HG03060 (cell line): ENCODE measurements at regions not wholly inside any gene's neighbourhood (a gene's known extent, or its start where the extent isn't known, plus 50 kb on each side); places are given as distances from the start of the nearest gene placed in this dataset.
"Not testable (repeated sequence)": the region's sequence is repeated elsewhere in the genome, so short reads cannot be mapped to it uniquely, and the experiment has no call there.

Experiments
- ATAC-seq: cut with Tn5 transposase; IDR thresholded peaks from one replicate; pipeline ENCODE4 v1.9.1; 2021; ENCODE audit warnings: low read depth, moderate number of reproducible peaks; ENCODE audit not compliant: unreplicated experiment

DNA sequence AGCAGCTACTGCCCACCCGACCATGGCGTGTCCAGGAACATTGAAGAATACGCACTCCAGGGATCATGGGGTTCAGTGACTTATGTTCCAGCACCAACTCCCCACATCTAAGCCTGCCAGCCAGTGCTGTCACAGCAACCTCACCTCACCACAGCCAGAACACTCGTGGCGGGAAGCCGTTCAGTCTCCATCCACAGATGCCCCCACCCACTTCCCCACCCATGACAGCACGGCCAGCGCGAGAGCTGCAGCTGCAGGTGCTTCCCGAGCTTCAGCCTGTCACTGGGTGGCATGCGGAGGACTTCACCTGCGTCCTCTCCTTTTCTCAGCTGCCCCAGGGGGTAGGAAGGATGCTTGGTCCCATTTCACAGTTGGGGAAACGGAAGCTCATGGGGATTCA is 50.3 kb downstream of the RBFOX3 start:
- ATAC-seq, result no peak

DNA sequence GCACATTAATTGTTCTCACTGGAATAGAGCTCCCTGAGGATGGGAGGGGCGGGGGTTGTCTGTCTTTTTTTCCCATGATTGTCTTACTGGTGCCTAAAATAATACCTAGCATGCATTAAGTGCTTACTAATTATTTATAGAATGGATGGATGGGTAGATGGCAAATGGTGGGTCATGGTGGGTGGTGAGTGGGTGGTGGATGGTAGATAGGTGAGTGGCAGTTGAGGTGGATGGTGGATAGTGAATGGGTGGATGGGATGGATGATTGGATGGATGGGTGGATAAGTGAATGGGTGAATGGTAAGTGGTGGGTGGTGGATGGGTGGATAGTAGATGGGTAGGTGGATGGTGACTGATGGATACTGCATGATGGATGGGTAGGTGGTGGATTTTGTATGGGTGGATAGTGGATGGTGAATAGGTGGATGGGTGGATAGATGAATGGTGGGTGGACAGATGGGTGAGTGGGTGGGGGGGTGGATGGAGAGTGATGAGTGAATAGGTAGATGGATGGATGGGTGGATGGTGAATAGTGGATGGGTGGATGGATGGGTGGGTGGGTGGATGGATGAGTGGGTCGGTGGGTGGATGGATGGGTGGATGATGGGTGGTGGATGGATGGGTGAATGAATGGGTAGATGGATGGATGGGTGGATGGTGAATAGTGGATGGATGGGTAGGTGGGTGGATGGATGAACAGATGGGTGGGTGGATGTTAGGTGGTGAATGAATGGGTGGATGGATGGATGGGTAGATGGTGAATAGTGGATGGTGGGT is 51.6 kb downstream of the RBFOX3 start:
- no peak for ATAC-seq

DNA sequence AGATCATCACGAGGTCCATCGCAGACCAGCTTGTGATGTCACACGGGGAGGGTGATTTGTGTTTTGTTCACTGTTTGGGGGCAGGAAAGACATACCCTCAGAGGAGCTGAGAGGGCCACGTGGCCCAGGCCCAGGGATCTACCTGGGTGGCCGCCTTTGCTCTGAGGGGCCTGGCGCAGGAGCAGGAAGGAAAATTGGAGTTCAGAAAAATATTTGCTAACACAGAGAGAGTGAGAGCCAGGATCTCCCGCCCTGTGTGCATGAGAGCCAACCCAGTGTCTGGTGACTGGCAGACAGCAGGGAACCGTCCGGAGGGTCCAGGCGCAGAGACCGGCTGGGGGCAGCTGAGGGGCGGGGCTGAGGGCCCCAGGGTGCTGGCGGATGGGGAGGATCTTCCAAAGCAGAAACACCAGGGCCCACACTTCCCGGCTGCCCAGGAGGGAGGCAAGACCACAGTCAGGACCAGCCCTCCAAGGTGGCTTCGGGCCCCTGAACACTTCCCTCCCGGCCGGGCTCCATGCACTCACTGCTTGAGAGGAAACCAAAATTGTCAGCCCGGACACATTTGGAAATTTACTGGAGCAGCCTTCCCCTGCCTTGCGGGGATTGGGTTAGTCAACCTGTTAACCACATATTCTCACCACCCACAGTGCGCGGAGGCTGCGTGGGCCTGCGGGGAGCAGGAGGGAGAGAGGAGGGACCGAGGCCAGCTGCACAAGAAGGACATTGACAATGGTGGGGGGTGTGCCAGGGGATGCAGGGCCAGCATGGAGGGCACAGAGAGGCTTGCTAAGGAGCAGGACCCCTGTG is 52.6 kb downstream of the RBFOX3 start:
- ATAC-seq, result no peak

DNA sequence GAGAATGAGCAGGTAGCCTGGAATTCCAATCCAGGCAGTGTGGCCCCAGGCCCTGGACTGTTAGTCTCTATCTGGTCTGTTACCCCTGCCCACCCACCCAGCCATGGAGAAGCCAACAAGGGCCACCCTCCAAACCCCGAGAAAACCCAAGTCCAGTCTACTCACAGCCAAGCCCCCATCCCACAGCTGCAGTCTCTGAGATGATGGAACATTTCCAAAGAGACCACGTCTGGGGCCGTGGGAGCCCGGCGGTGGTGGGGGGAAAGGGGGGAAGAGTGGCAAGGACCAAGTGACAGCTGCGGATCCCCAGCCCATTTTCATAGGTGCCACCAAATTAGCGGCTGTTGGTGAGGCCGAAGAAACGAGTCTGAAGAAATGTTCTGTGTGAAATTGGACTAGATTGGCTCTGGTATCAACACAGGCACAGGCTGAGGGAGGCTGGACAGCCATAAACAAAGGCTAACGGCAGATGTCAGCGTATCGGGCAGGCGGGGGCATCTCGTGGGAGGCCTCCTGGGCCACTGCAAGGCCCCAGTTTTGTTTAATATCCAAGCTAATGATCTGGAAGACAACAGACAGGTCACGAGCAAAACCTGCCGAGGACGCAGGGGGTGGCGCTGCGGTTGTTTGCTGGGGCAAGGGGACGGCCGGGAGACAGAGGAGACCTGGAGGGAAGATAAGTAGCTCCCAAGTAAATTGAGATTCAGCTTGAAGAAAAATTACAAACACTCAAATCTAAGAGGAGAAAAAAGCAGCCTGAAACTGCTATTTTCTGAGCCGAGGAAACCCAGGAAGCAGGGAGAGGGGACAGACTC is 53.4 kb downstream of the RBFOX3 start:
- ATAC-seq, result no peak

DNA sequence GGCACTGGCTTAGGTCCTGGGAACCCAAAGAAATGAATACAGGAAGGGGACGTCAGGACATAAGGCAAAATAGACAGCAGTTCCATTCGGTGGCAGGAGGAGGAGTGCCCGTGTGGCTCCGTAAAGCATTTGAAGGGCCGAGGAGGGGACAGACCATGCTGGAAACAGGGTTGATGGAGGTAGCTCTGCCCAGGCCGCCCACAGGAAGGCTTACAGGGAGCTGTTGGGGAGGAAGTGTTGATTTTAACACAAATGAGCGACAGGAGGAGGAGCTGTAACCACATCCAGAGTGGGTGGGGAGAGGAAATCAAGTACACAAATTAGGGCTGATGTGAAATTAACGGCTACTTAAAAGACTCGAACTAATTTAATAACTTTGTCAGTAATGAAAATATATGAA is 54.6 kb downstream of the RBFOX3 start:
- no peak for ATAC-seq

DNA sequence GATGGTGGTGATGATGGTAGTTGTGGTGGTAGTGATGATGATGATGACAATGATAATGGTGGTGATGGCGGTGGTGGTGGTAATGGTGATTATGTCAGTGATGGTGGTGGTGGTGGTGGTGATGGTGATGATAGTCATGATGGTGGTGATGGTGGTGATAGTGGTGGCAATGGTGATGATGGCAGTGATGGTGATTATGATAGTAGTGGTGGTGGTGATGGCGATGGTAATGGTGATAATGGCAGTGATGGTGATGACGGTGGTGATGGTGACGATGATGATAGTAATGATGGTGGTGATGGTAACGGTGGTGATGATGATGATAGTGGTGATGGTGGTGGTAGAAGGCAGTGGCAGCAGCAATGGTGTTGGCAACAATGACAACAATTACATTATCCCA is 55.3 kb downstream of the RBFOX3 start:
- no peak for ATAC-seq

DNA sequence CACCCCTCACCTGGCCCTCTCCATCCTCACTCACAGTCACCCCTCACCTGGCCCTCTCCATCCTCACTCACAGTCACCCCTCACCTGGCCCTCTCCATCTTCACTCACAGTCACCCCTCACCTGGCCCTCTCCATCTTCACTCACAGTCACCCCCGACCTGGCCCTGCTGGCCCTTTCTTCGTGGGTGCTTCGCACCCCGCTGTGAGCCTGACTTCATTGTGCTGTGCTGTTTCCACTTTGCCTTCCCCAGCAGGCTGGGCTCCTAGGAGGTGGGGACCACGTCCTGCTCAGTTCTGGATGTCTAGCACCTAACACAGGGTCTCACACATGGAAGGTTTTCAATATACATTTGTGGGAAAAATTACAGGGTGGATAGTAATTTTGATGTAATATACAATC is 56.5 kb downstream of the RBFOX3 start:
- not testable (repeated sequence) for ATAC-seq

DNA sequence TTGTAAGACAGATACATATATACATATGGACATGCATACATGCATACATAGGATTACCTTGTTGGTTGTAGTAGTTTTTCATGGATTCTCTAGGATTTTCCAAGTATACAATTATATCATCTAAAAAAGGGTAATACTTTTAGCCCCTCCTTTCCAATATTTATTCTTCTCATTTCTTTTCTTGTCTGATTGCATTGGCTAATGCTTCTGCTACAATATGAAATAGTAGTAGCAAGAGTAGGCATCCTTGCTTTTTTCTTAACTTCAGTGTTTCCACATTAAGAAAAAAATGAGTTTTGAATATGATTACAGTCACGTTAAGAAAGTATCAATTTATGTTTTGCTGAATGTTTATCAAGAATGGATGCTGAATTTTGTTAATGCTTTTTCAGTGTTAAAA is 58.0 kb downstream of the RBFOX3 start:
- ATAC-seq, result no peak

DNA sequence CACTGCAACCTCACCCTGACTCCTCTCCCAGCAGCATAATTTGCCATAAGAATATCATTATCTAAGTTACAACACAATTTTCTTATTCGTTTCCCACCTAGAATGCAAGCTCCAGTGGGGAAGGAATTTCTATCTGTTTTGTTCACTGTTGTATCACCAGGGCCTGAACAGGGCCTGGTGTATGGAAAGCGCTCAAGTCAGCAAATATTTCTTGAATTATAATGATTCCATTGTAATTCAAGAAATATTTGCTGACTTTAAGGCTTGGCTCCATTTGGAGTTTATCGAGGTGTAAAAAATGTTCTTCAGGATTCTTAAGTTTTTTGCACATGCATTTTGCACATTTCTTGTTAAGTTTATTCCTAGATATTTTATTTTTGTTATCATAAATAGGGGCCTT is 58.4 kb downstream of the RBFOX3 start:
- no peak for ATAC-seq

DNA sequence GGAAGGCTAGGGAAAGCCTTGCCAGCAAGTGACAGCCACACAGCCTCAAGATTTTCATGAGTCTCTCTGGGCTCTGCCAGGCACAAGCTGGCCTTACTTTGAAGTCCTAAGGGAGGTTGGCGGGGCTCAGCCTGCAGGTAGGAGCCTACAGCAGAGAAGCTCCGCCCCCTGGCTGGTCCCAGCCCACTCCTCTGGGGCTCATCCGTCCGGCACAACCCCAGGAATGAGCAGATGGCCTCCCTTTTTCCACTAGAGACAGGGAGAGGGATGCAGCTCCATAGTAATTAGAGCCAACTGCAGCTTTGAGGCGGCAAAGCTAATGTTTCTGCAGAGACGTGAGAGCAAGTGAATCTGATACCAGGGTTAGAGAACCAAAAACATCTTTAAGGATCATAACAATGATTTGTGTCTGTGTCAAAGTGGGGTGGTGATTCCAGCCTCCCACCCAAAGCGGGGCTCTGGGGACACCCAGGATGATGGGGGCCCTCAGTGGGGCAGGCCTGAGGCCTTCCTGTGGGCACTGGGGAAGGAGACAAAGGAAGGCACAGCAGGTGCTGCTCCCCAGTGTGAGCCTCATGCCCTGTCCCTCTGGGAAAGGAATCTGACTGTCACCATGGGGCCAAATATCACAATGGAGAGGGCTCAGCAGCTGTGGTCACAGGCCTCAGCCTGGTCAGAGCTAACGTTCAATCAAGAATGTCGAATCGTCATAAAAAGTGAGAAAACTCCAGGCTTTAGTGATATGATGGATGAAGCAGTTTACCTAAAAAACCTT is 61.5 kb downstream of the RBFOX3 start:
- no peak for ATAC-seq

DNA sequence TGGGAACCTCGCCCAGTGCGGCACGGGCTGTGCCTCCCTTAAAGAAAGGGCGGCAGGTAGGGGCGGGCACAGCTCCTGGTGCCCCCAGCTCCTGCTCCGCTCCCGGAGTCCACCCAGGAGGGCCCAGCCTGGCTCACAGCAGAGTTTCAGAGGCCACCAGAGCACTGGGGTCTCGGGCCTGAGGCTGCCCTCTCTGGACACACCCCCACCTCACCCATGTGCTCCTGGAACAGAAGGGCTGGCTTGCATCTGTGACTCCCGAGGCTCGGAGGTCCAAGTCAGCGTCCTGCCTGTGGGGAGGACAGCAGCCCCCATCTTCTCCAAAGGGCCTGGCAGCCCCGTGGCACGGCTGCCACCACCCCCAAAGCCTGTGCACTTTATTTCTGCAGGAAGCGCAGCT is 62.7 kb downstream of the RBFOX3 start:
- ATAC-seq, result no peak

DNA sequence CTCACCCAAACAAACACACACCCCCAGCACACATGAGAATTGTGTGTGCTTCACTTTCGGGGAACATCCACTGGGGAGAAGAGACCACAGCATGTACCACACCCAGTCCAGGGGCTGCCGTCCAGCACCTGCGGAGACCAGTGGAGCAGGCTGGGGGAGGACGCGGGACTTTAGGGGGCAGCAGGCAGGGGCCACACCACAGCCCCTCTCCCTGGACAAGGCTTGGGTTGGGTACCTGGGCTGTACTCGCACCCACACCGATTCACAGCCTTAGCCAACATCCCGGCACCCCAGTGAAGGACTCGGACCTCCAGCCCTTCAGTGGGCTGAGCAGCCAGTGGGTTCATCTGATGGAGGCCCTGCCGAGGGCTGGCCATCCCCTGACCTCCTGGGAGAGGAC is 63.3 kb downstream of the RBFOX3 start:
- ATAC-seq, result no peak

DNA sequence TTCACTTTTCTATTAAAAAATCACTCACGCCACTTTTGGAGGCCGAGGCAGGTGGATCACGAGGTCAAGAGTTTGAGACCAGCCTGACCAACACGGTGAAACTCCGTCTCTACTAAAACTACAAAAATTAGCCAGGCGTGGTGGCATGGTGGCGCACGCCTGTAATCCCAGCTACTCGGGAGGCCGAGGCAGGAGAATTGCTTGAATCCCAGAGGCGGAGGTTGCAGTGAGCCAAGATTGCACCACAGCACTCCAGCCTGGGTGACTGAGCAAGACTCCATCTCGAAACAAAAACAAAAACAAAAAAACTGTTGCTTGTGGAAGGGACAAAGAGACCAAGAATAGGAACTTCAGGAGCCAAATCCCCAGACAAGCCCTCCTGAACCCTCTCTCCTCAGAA is 63.7 kb downstream of the RBFOX3 start:
- not testable (repeated sequence) for ATAC-seq

DNA sequence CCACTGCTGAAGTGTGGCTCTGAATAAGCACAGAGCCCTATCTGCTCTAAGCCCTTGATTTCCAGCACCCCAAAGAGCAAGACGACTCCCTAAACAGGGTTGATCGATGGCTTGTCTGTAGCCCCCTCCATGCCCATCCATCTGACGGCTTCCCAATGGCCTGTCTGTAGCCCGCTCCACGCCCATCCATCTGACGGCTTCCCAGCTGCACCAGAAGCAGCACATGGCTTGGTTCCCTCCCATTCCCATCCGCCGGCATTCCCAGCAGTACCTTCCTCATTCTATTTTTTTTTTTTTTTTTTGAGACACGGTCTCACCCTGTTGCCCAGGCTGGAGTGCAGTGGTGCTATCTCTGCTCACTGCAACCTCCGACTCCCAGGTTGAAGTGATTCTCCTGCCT is 64.5 kb downstream of the RBFOX3 start:
- ATAC-seq, result no peak

DNA sequence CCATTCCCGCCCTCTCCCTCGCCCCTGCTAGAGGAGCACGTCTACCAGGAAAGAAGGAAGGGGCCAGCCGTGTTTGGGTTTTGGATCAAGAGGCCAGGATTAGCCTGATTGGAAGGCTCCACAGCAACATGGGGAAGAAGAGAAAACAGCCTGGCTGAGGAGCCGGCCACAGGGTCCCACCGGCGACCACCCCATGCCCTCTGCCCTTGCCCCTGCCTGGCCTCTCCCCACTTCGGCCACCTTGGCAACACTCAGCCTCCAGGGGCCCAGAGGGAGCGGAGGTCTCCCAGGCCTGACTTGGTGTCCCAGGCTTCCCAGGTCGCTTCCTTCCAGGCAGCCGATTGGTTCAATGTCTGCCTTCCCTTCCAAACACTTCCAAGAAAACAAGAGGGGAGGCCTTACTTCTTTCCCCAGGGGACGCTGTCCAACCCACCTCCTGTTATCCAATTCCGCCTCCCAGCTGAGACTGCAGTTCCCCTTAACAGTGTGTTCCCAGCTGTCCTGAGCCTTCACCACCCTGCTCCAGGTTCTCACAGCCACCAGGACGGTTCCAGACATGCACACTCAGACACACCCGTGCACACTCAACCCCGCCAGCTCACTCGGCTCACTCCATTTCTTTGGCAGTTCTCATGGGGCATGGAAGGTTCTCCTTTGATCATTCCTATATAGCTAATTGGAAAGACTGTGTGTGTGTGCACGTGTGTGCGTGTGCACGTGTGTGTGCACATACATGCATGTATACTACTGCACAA is 65.4 kb downstream of the RBFOX3 start:
- ATAC-seq, result no peak

DNA sequence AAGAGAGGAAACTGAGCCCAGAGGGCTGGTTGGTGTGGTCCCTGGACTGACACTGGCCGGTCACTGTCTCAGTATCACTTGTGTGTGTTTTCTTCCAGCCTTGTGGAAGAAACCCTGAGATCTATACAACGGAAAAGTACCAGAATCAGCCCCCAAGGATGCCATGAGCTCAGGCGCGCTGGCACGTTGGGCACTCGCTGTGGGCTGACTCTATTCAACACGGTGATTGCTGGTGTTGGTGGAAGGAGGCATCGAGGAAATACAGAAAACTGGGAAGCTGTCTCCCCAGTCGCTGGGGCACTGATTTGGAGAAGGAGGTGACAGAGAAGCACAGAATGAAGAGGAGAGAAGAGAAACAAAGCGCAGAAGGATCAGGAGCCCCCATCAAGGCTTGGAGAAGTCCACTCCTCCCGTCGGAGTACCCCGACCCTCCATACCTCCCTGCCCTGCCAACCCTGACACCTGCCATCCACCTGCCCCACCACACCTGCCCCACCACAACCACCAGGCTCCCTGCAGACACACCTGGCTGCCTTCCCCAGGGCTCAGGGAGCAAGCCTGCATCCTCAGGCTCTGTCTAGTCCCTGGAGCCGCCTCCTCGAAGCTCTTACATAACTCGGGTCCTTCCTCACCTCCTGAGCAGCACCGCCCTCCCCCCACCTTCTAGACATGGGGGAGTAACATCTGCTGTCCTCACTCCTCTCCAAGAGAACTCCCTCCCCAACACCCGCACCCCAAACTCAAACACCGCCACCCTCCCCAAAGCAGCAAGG is 66.5 kb downstream of the RBFOX3 start:
- no peak for ATAC-seq

DNA sequence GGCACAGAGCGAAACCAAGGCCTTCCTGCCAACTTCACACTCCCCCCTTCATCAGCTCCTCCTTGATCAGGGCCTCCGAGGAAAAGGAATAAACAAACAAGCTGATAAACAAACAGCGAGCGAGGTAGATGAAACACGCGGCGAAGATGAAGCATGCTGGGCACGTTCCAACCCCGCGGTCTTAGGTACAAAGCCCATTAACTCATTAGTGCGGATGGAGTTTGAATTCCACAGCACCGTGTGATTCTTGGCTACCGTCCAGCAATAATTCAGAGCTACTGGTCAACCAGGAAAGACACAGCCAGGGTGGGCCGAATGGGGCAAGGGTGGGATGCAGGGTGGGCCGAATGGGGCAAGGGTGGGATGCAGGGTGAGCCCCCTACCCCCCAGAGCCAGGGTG is 67.3 kb downstream of the RBFOX3 start:
- ATAC-seq, result no peak

DNA sequence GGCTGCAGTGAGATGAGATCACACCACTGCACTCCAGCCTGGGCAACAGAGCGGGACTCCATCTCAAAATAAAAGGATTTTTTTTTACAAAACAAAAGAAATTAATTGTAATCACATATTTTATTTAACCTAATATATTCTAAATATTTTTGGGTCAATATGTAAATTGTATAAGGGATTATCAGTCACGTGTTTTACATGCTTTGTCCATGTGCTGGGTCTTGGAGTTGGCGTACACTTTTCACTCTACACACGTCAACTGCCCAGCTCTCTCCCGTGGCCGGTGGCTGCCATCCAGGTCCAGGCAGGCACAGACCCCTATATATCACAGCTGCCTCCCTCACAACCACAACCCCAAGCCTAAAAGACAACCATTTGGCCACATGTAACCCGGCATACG is 68.1 kb downstream of the RBFOX3 start:
- ATAC-seq, result no peak
